Mesenchymal stem cell (in vitro differentiated cells and primary cell): ENCODE measurements at regions not wholly inside any gene's neighbourhood (a gene's known extent, or its start where the extent isn't known, plus 50 kb on each side); places are given as distances from the start of the nearest gene placed in this dataset.

Experiments used
- DNase-seq: peaks from one replicate; pipeline ENCODE4 v3.0.0-alpha.2; 2013
- H2AFZ ChIP-seq: one replicate; pipeline ENCODE4 v1.6.1; 2013; ENCODE audit warnings: low read depth, mild to moderate bottlenecking, control low read depth, inconsistent platforms, low read length, moderate library complexity
- H2AK5ac ChIP-seq: 2 replicates; pipeline ENCODE4 v1.6.1; 2013; ENCODE audit warnings: low read length, moderate library complexity, mild to moderate bottlenecking, inconsistent platforms; ENCODE audit not compliant: severe bottlenecking
- H2BK120ac ChIP-seq: one replicate; pipeline ENCODE4 v1.6.1; 2013; ENCODE audit warnings: low read depth, mild to moderate bottlenecking, inconsistent platforms, low read length, moderate library complexity
- H2BK12ac ChIP-seq, 2 experiments: one replicate each; pipeline ENCODE4 v1.6.1; 2013; ENCODE audit warnings: inconsistent platforms in 2 of 2, low read length in 2 of 2, mild to moderate bottlenecking in 2 of 2, moderate library complexity in 2 of 2, control low read depth in 1 of 2
- H2BK15ac ChIP-seq: one replicate; pipeline ENCODE4 v1.6.1; 2013; ENCODE audit warnings: mild to moderate bottlenecking, low read depth, inconsistent platforms; ENCODE audit not compliant: poor library complexity, severe bottlenecking
- H2BK5ac ChIP-seq: 2 replicates; pipeline ENCODE4 v1.6.1; 2013; ENCODE audit warnings: low read depth, mild to moderate bottlenecking, low read length, control low read depth, inconsistent platforms; ENCODE audit not compliant: poor library complexity, severe bottlenecking
- H3K14ac ChIP-seq, 2 experiments: one replicate each; pipeline ENCODE4 v1.6.1; 2013; ENCODE audit warnings: inconsistent platforms in 2 of 2, low read length in 2 of 2, control low read depth in 1 of 2, mild to moderate bottlenecking in 1 of 2, moderate library complexity in 1 of 2
- H3K18ac ChIP-seq, 2 experiments: one replicate each; pipeline ENCODE4 v1.6.1; 2013; ENCODE audit warnings: inconsistent platforms in 2 of 2, low read length in 2 of 2, control low read depth in 1 of 2, low read depth in 1 of 2, mild to moderate bottlenecking in 1 of 2
- H3K23ac ChIP-seq, 2 experiments: one replicate each; pipeline ENCODE4 v1.6.1; 2013; ENCODE audit warnings: inconsistent platforms in 2 of 2, low read length in 2 of 2, mild to moderate bottlenecking in 2 of 2, moderate library complexity in 2 of 2, control low read depth in 1 of 2
- H3K27ac ChIP-seq: 2 replicates; pipeline ENCODE4 v1.5.1; 2013; ENCODE audit warnings: mild to moderate bottlenecking, moderate library complexity, low read length, control low read depth, inconsistent platforms; ENCODE audit not compliant: poor library complexity, severe bottlenecking
- H3K27me3 ChIP-seq, 2 experiments: 2 replicates each; pipeline versions ENCODE4 v1.6.1 to v1.7.0; 2013; ENCODE audit warnings: low read length in 2 of 2, mild to moderate bottlenecking in 2 of 2, moderate library complexity in 2 of 2, control low read depth in 1 of 2, inconsistent platforms in 1 of 2; ENCODE audit not compliant: control insufficient read depth in 1 of 2, insufficient read depth in 1 of 2
- H3K36me3 ChIP-seq, 2 experiments: 2 replicates each; pipeline versions ENCODE4 v1.6.1 to v1.7.0; 2013; ENCODE audit warnings: low read length in 2 of 2, control low read depth in 1 of 2, inconsistent platforms in 1 of 2, low read depth in 1 of 2, mild to moderate bottlenecking in 1 of 2; ENCODE audit not compliant: insufficient read depth in 2 of 2, control insufficient read depth in 1 of 2
- H3K4ac ChIP-seq, 2 experiments: one replicate each; pipeline ENCODE4 v1.6.1; 2013; ENCODE audit warnings: inconsistent platforms in 2 of 2, low read length in 2 of 2, mild to moderate bottlenecking in 2 of 2, moderate library complexity in 2 of 2, control low read depth in 1 of 2, low read depth in 1 of 2
- H3K4me1 ChIP-seq: 2 replicates; pipeline ENCODE4 v1.6.1; 2013; ENCODE audit warnings: low read depth, low read length, control low read depth; ENCODE audit not compliant: control insufficient read depth, insufficient read depth
- H3K4me2 ChIP-seq: 2 replicates; pipeline ENCODE4 v1.6.1; 2013; ENCODE audit warnings: low read length, mild to moderate bottlenecking, inconsistent platforms; ENCODE audit not compliant: poor library complexity, severe bottlenecking
- H3K4me3 ChIP-seq, 2 experiments: 2 replicates each; pipeline versions ENCODE4 v1.5.1 to v1.7.0; 2013; ENCODE audit warnings: low read length in 2 of 2, mild to moderate bottlenecking in 2 of 2, control low read depth in 1 of 2, low read depth in 1 of 2; ENCODE audit not compliant: insufficient read depth in 1 of 2
- H3K79me1 ChIP-seq: replicated peaks from 2 replicates; pipeline ENCODE4 v1.6.1; 2013; ENCODE audit warnings: mild to moderate bottlenecking, control low read depth, low read length, inconsistent platforms; ENCODE audit not compliant: poor library complexity, severe bottlenecking
- H3K9ac ChIP-seq: 2 replicates; pipeline ENCODE4 v1.7.0; 2013; ENCODE audit warnings: mild to moderate bottlenecking, low read length, moderate library complexity
- H3K9me3 ChIP-seq: 2 replicates; pipeline ENCODE4 v1.7.0; 2013; ENCODE audit warnings: mild to moderate bottlenecking, low read length; ENCODE audit not compliant: control insufficient read depth
- H4K8ac ChIP-seq: one replicate; pipeline ENCODE4 v1.6.1; 2013; ENCODE audit warnings: inconsistent platforms, mild to moderate bottlenecking, low read length, moderate library complexity
- H4K91ac ChIP-seq: one replicate; pipeline ENCODE4 v1.6.1; 2013; ENCODE audit warnings: mild to moderate bottlenecking, low read length, inconsistent platforms
- WGBS: methylation state at CpG from one replicate; pipeline ENCODE4 v1.1.7; 2013; ENCODE audit warnings: mixed read lengths; 5-methylcytosine and 5-hydroxymethylcytosine counted together

DNA sequence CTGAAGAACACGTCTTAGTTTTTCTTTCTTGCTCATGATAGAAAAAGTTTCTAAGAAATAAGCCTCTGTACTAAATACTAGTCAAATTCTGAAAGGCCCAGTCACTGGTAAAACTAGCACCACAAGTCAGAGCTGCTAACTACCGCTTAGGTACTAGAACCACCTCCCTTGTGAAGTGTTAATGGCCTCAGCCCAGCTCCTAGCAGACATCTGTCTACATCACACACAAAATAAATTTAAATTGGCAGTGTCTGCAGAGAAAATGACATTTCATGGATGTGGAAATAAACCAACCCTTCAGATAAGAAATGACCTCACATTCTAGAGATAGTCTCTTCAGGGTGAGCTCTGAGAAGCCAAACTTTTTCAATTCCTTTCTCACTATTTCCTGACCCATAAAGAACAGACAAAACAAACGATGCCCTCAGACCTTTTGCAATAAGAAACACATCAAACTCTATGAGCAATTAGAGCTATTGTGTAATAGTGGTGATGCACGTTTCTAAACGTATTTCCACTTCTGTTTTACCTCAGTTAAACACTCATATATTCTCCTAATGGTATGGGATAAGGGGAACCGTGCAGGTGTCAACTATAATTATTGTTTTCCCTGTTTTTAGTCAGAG, 70.3 kb upstream of the DSG1 start:
- no peak overlapping the region for H2BK15ac ChIP-seq
- H3K9ac ChIP-seq, result no peak overlapping the region
- H2AK5ac ChIP-seq, result no peak overlapping the region
- no peak overlapping the region for H3K23ac ChIP-seq
- no peak overlapping the region for H2BK5ac ChIP-seq
- no peaks in the 10 kb centered on the region for H3K36me3 ChIP-seq
- H3K4ac ChIP-seq, result no peak overlapping the region
- H4K91ac ChIP-seq, result no peak overlapping the region
- no peak overlapping the region for H3K4me2 ChIP-seq
- H2AFZ ChIP-seq, result no peak overlapping the region
- H3K4me1 ChIP-seq, result peaks cover 6% of the 10 kb centered on the region
- no peak overlapping the region for H2BK12ac ChIP-seq
- no peaks in the 10 kb centered on the region for H3K79me1 ChIP-seq
- H4K8ac ChIP-seq, result no peak overlapping the region
- peaks cover 0 to 3% of the 10 kb centered on the region in 2 experiments for H3K27me3 ChIP-seq
- no peak overlapping the region for H3K27ac ChIP-seq
- WGBS, result 94% methylated on average over 3 of the region's 6 CpGs
- H3K18ac ChIP-seq, result no peak overlapping the region
- DNase-seq, result peak; percentile 45
- no peak overlapping the region for H3K4me3 ChIP-seq
- no peak overlapping the region for H2BK120ac ChIP-seq
- H3K14ac ChIP-seq, result no peak overlapping the region
- H3K9me3 ChIP-seq, result no peaks in the 10 kb centered on the region

DNA sequence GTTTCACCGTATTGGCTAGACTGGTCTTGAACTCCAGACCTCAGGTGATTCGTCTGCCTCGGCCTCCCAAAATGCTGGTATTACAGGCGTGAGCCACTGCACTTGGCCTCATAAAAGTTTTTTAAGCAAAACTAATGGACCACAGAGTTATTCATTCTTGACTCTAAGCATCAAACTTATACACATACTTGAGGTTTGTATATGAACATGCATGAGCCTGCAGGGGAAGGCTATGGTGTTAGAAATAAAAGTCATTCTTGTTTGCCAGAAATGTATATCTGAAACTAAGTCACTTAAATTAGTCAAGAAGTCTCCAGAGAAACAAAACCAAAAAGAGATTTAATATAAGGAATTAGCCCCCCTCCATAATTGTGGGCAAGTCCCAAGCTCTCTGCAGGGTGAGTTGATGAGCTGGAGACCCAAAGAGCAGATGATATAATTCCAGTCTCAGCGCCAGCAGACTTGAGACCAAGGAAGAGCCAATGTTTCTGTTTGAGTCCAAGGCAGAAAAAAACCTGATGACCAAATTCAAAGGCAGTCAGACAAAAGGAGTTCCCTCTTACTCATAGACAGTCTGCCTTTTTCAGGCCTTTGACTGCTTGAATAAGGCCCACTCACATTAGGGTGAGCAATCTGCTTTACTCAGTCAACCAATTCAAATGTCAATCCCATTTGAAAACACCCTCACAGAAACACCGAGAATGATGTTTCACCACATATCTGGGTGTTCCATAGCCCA, 69.0 kb upstream of the DSG1 start:
- no peak overlapping the region for H3K23ac ChIP-seq
- H2AFZ ChIP-seq, result no peak overlapping the region
- no peak overlapping the region for H4K91ac ChIP-seq
- no peak overlapping the region for H2BK5ac ChIP-seq
- DNase-seq, result no peak
- H3K4me1 ChIP-seq, result peaks cover 2% of the 10 kb centered on the region
- no peaks in the 10 kb centered on the region for H3K9me3 ChIP-seq
- H3K4ac ChIP-seq, result no peak overlapping the region
- no peak overlapping the region for H3K14ac ChIP-seq
- H2AK5ac ChIP-seq, result no peak overlapping the region
- no peak overlapping the region for H3K4me3 ChIP-seq
- H3K4me2 ChIP-seq, result no peak overlapping the region
- H3K36me3 ChIP-seq, result no peaks in the 10 kb centered on the region
- no peak overlapping the region for H3K9ac ChIP-seq
- no peaks in the 10 kb centered on the region for H3K79me1 ChIP-seq
- no peak overlapping the region for H3K18ac ChIP-seq
- 97% methylated on average over 6 of the region's 6 CpGs for WGBS
- H2BK15ac ChIP-seq, result no peak overlapping the region
- H3K27me3 ChIP-seq, result no peaks in the 10 kb centered on the region
- no peak overlapping the region for H4K8ac ChIP-seq
- no peak overlapping the region for H2BK12ac ChIP-seq
- H2BK120ac ChIP-seq, result no peak overlapping the region
- H3K27ac ChIP-seq, result no peak overlapping the region

DNA sequence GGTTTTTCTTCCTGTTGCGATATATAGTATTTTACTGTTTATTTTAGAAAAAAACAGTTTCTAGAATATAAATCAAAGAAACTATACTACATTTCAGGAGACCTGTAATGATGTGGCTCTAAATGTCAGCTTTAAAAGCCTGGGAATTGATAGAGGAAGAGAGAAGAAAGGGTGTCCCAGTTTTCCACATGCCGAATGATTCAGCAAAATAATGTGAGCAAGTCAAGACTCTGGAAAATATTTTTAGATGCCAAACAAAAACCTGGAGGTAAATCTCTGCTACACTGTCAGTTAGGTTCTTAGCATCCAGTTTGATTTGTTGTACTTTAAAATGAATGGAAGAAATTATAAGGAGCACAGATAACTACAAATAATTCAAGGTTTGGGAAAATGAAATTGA, 67.1 kb upstream of the DSG1 start:
- Histone ChIP-seq H2BK5ac (no peak overlapping the region), H2AK5ac (no peak overlapping the region), H4K91ac (no peak overlapping the region), H3K4ac (no peak overlapping the region), H3K79me1 (no peaks in the 10 kb centered on the region), H3K14ac (no peak overlapping the region), H3K9ac (no peak overlapping the region), H3K4me2 (no peak overlapping the region), H3K18ac (no peak overlapping the region), H2BK120ac (no peak overlapping the region), H3K23ac (no peak overlapping the region), H2BK15ac (no peak overlapping the region), H4K8ac (no peak overlapping the region), H2AFZ (no peak overlapping the region), H3K9me3 (no peaks in the 10 kb centered on the region), H3K4me3 (no peak overlapping the region), H3K4me1 (peaks cover 1% of the 10 kb centered on the region), H2BK12ac (no peak overlapping the region), H3K27me3 (no peaks in the 10 kb centered on the region), H3K36me3 (no peaks in the 10 kb centered on the region), H3K27ac (no peak overlapping the region)
- WGBS, result 69% methylated on average over 1 of the region's 2 CpGs
- no peak for DNase-seq

DNA sequence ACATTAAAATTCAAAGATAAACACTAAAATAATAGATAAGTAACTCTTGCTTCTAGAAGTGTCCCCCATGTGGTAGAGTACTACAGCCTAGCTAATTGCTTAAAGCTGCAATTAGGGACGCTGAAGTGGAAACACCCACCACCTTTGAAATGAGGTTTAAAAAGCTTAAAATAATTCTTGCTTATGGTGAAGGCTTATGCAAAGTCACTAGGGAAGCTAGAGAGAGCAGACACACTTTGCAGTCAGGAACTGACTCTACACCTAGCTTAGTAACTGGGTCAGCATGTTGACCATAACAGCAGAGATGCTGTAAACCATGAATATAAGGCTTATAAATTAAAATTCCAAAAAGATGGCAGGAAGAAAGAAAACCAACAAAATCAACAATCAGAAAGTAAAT, 65.4 kb upstream of the DSG1 start:
- Histone ChIP-seq H3K23ac (no peak overlapping the region), H2BK120ac (no peak overlapping the region), H2AK5ac (no peak overlapping the region), H3K27me3 (no peaks in the 10 kb centered on the region), H3K4me2 (no peak overlapping the region), H3K36me3 (no peaks in the 10 kb centered on the region), H3K9me3 (no peaks in the 10 kb centered on the region), H3K4me3 (no peak overlapping the region), H4K91ac (no peak overlapping the region), H3K4ac (no peak overlapping the region), H2AFZ (no peak overlapping the region), H3K27ac (no peak overlapping the region), H2BK5ac (no peak overlapping the region), H3K79me1 (no peaks in the 10 kb centered on the region), H2BK12ac (no peak overlapping the region), H3K14ac (no peak overlapping the region), H2BK15ac (no peak overlapping the region), H4K8ac (no peak overlapping the region), H3K4me1 (peaks cover 1% of the 10 kb centered on the region), H3K9ac (no peak overlapping the region), H3K18ac (no peak overlapping the region)
- 78% methylated on average over 1 of the region's 1 CpG for WGBS
- DNase-seq, result no peak
